Loucy (cell line): ENCODE measurements at regions not wholly inside any gene's neighbourhood (a gene's known extent, or its start where the extent isn't known, plus 50 kb on each side); places are given as distances from the start of the nearest gene placed in this dataset.

Experiments used
- H2AFZ ChIP-seq: fragments of 200-600 bp; sonication (generic); 2 replicates; pipeline ENCODE4 v1.6.0; 2016; ENCODE audit warnings: antibody characterized with exemption, mild to moderate bottlenecking, low read length, moderate library complexity
- H3F3A ChIP-seq: fragments of 200-600 bp; 2 replicates; pipeline ENCODE4 v1.6.0; 2016; ENCODE audit warnings: antibody characterized with exemption, low read depth, mild to moderate bottlenecking
- H3K27me3 ChIP-seq: fragments of 200-600 bp; sonication (generic); 2 replicates; pipeline ENCODE4 v1.6.1; 2014; ENCODE audit warnings: low read length, mild to moderate bottlenecking; ENCODE audit not compliant: insufficient read depth, poor library complexity, severe bottlenecking
- H3K36me3 ChIP-seq: fragments of 200-600 bp; sonication (generic); 2 replicates; pipeline ENCODE4 v1.6.1; 2016; ENCODE audit warnings: low read length; ENCODE audit not compliant: insufficient read depth
- H3K4me1 ChIP-seq: fragments of 200-600 bp; sonication (generic); 2 replicates; pipeline ENCODE4 v1.5.1; 2014; ENCODE audit warnings: low read length, mild to moderate bottlenecking; ENCODE audit not compliant: insufficient read depth, poor library complexity, severe bottlenecking
- H3K4me2 ChIP-seq: fragments of 200-600 bp; sonication (generic); 2 replicates; pipeline ENCODE4 v1.6.0; 2014; ENCODE audit warnings: antibody characterized with exemption, low read length, low read depth, mild to moderate bottlenecking; ENCODE audit not compliant: poor library complexity, severe bottlenecking
- H3K4me3 ChIP-seq: fragments of 200-600 bp; sonication (generic); 2 replicates; pipeline ENCODE4 v1.5.1; 2014; ENCODE audit warnings: low read length, mild to moderate bottlenecking, mixed read lengths; ENCODE audit not compliant: poor library complexity, severe bottlenecking
- H3K79me2 ChIP-seq: fragments of 200-600 bp; sonication (generic); 2 replicates; pipeline ENCODE4 v1.6.1; 2014; ENCODE audit warnings: low read length; ENCODE audit not compliant: insufficient read depth
- H3K9ac ChIP-seq: fragments of 200-600 bp; sonication (generic); 2 replicates; pipeline ENCODE4 v1.6.0; 2014; ENCODE audit warnings: mild to moderate bottlenecking, low read depth, low read length, moderate library complexity; ENCODE audit not compliant: poor library complexity, severe bottlenecking
- H3K9me2 ChIP-seq: fragments of 200-600 bp; sonication (generic); replicated peaks from 2 replicates; pipeline ENCODE4 v1.6.1; 2016; ENCODE audit warnings: low read depth, low read length, mixed read lengths
- H3K9me3 ChIP-seq: fragments of 200-600 bp; sonication (generic); 2 replicates; pipeline ENCODE4 v1.6.1; 2014; ENCODE audit warnings: mild to moderate bottlenecking, antibody characterized with exemption, low read length, low read depth; ENCODE audit not compliant: insufficient read depth
- H4K20me1 ChIP-seq: fragments of 200-600 bp; sonication (generic); 2 replicates; pipeline ENCODE4 v1.6.0; 2014; ENCODE audit warnings: antibody characterized with exemption, low read length, mild to moderate bottlenecking; ENCODE audit not compliant: insufficient read depth, poor library complexity, severe bottlenecking
- EZH2phosphoT487 ChIP-seq: fragments of 200-600 bp; IDR thresholded peaks from 2 replicates; pipeline ENCODE4 v1.6.1; 2018; ENCODE audit warnings: antibody characterized with exemption, mild to moderate bottlenecking, moderate library complexity, borderline replicate concordance
- TF ChIP-seq, protein P1 (sequence below): fragments of 200-600 bp; sonication (generic); conservative IDR thresholded peaks from 2 replicates; pipeline ENCODE4 v1.5.1; 2014; ENCODE audit warnings: mild to moderate bottlenecking, antibody characterized with exemption, low read length

GRCh38 chr10:88138319-88138848 is 275.0 kb downstream of the PTEN start:
- Histone ChIP-seq H3K4me1 (peaks cover 26% of the 10 kb centered on the region), H3K9me3 (no peaks in the 10 kb centered on the region), H3K4me3 (no peak overlapping the region), H3K27me3 (no peaks in the 10 kb centered on the region), H3F3A (no peaks in the 10 kb centered on the region), H3K9ac (no peak overlapping the region), H2AFZ (no peak overlapping the region), H3K79me2 (peaks cover 100% of the 10 kb centered on the region), H4K20me1 (peaks cover 68% of the 10 kb centered on the region), H3K36me3 (peaks cover 47% of the 10 kb centered on the region; the same call in 1 of the 2 replicates), H3K4me2 (no peak overlapping the region), H3K9me2 (no peaks in the 10 kb centered on the region)
- no peak for TF ChIP-seq EZH2phosphoT487
- TF ChIP-seq, protein P1, sequence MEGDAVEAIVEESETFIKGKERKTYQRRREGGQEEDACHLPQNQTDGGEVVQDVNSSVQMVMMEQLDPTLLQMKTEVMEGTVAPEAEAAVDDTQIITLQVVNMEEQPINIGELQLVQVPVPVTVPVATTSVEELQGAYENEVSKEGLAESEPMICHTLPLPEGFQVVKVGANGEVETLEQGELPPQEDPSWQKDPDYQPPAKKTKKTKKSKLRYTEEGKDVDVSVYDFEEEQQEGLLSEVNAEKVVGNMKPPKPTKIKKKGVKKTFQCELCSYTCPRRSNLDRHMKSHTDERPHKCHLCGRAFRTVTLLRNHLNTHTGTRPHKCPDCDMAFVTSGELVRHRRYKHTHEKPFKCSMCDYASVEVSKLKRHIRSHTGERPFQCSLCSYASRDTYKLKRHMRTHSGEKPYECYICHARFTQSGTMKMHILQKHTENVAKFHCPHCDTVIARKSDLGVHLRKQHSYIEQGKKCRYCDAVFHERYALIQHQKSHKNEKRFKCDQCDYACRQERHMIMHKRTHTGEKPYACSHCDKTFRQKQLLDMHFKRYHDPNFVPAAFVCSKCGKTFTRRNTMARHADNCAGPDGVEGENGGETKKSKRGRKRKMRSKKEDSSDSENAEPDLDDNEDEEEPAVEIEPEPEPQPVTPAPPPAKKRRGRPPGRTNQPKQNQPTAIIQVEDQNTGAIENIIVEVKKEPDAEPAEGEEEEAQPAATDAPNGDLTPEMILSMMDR, result no peak

DNA sequence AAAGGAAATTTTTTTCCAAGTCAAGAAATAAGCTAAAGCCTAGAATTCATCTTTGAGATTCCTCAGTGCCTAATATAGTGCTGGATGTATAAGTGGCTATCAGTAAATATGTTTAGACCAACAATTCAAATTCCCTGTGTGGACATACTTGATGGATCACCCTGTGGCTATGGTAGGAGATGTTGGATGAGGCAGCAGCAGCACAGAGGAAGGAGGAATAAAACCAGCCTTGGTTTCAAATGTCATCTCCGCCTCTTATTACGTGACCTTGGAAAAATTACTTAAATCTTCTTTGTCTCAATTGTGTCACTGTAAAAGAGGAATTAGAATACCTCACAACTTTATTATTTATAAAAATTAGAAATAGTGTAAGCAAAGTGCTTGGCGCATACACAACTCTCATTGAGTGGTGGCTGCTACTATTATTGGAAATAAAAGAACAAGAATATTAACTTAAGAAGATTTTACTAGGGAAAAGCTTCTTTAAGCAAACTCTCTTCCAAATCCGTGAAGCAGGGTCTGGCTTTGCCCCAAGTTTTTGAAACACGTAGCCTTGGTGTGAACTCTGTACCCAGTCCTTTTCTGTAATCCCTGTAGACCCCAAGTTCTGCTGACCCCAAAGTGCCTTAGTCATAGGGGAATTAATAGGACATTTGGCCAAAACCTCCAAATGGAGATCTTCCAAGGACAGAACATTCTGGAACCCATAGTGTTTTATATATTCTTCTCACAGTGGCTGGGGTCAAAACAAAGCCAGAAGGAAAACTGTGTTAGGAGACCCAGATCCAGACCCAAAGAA is 283.8 kb downstream of the PTEN start:
- Histone ChIP-seq H3F3A (no peaks in the 10 kb centered on the region), H3K9me3 (no peaks in the 10 kb centered on the region), H3K9ac (no peak overlapping the region), H3K79me2 (peaks cover 100% of the 10 kb centered on the region), H3K4me3 (no peak overlapping the region), H3K4me1 (peaks cover 3% of the 10 kb centered on the region), H3K27me3 (no peaks in the 10 kb centered on the region), H3K9me2 (no peaks in the 10 kb centered on the region), H3K36me3 (peaks cover 53% of the 10 kb centered on the region), H4K20me1 (peaks cover 71% of the 10 kb centered on the region), H3K4me2 (no peak overlapping the region), H2AFZ (no peak overlapping the region)
- no peak for TF ChIP-seq EZH2phosphoT487
- TF ChIP-seq, protein P1, result no peak

GRCh38 chr10:88149906-88150305 is 286.5 kb downstream of the PTEN start:
- H3K79me2 ChIP-seq, result peaks cover 98% of the 10 kb centered on the region
- no peaks in the 10 kb centered on the region for H3K27me3 ChIP-seq
- H2AFZ ChIP-seq, result no peak overlapping the region
- H3K9ac ChIP-seq, result no peak overlapping the region
- no peak for TF ChIP-seq EZH2phosphoT487
- no peak overlapping the region for H3K4me2 ChIP-seq
- no peaks in the 10 kb centered on the region for H3F3A ChIP-seq
- H3K4me3 ChIP-seq, result no peak overlapping the region
- H3K9me2 ChIP-seq, result no peaks in the 10 kb centered on the region
- H4K20me1 ChIP-seq, result peaks cover 61% of the 10 kb centered on the region
- H3K9me3 ChIP-seq, result no peaks in the 10 kb centered on the region
- H3K36me3 ChIP-seq, result peaks cover 54% of the 10 kb centered on the region
- peaks cover 12% of the 10 kb centered on the region for H3K4me1 ChIP-seq
